ENCODE measurements at regions not wholly inside any gene's neighbourhood (a gene's known extent, or its start where the extent isn't known, plus 50 kb on each side); places are given as distances from the start of the nearest gene placed in this dataset.

- DNase-seq: no peak
- TF ChIP-seq POLR2A (IDR thresholded peaks at IDR 0.05; ENCODE audit: low read length): no peak
- no peak for TF ChIP-seq GATA1 (IDR thresholded peaks at IDR 0.05; ENCODE audit: low read depth, low read length)
Measured at GRCh38 chr13:70386919-70387318, 278.7 kb upstream of the KLHL1 start.

- TF ChIP-seq GATA1 (IDR thresholded peaks at IDR 0.05; ENCODE audit: low read depth, low read length) (no peak), POLR2A (IDR thresholded peaks at IDR 0.05; ENCODE audit: low read length) (no peak)
- DNase-seq: no peak
Measured at GRCh38 chr13:70385852-70386251, 277.6 kb upstream of the KLHL1 start.

GRCh38 chr13:70384156-70384555, 275.9 kb upstream of the KLHL1 start:
- TF ChIP-seq POLR2A (IDR thresholded peaks at IDR 0.05; ENCODE audit: low read length) (no peak), GATA1 (IDR thresholded peaks at IDR 0.05; ENCODE audit: low read depth, low read length) (no peak)
- no peak for DNase-seq

GRCh38 chr13:70380809-70381208, 272.6 kb upstream of the KLHL1 start:
- TF ChIP-seq GATA1 (IDR thresholded peaks at IDR 0.05; ENCODE audit: low read depth, low read length) (no peak), POLR2A (IDR thresholded peaks at IDR 0.05; ENCODE audit: low read length) (no peak)

GRCh38 chr13:70375718-70376117, 267.5 kb upstream of the KLHL1 start:
- peak; percentile 2 to 25 for DNase-seq
- TF ChIP-seq GATA1 (IDR thresholded peaks at IDR 0.05; ENCODE audit: low read depth, low read length) (no peak), POLR2A (IDR thresholded peaks at IDR 0.05; ENCODE audit: low read length) (no peak)

More at GRCh38 chr13:70380809-70381208, 272.6 kb upstream of the KLHL1 start:
- no peak for DNase-seq

GRCh38 chr13:70370924-70371323, 262.7 kb upstream of the KLHL1 start:
- TF ChIP-seq GATA1 (IDR thresholded peaks at IDR 0.05; ENCODE audit: low read depth, low read length): no peak
- TF ChIP-seq POLR2A (IDR thresholded peaks at IDR 0.05; ENCODE audit: low read length): no peak
- no peak for DNase-seq

- no peak for TF ChIP-seq POLR2A (IDR thresholded peaks at IDR 0.05; ENCODE audit: low read length)
- TF ChIP-seq GATA1 (IDR thresholded peaks at IDR 0.05; ENCODE audit: low read depth, low read length): no peak
- no peak for DNase-seq
Measured at GRCh38 chr13:70366720-70367119, 258.5 kb upstream of the KLHL1 start.

GRCh38 chr13:70363991-70364390, 255.7 kb upstream of the KLHL1 start:
- DNase-seq: no peak
- TF ChIP-seq POLR2A (IDR thresholded peaks at IDR 0.05; ENCODE audit: low read length): no peak
- TF ChIP-seq GATA1 (IDR thresholded peaks at IDR 0.05; ENCODE audit: low read depth, low read length): no peak

- DNase-seq: no peak
- TF ChIP-seq POLR2A (IDR thresholded peaks at IDR 0.05; ENCODE audit: low read length): no peak
- no peak for TF ChIP-seq GATA1 (IDR thresholded peaks at IDR 0.05; ENCODE audit: low read depth, low read length)
Measured at GRCh38 chr13:70362820-70363570, 254.7 kb upstream of the KLHL1 start.

GRCh38 chr13:70357031-70357430, 248.8 kb upstream of the KLHL1 start:
- TF ChIP-seq POLR2A (IDR thresholded peaks at IDR 0.05; ENCODE audit: low read length): no peak
- no peak for TF ChIP-seq GATA1 (IDR thresholded peaks at IDR 0.05; ENCODE audit: low read depth, low read length)
- no peak for DNase-seq

GRCh38 chr13:70353096-70353495, 244.8 kb upstream of the KLHL1 start:
- no peak for TF ChIP-seq GATA1 (IDR thresholded peaks at IDR 0.05; ENCODE audit: low read depth, low read length)
- no peak for TF ChIP-seq POLR2A (IDR thresholded peaks at IDR 0.05; ENCODE audit: low read length)

GRCh38 chr13:70347947-70348620, 239.8 kb upstream of the KLHL1 start:
- no peak for TF ChIP-seq GATA1 (IDR thresholded peaks at IDR 0.05; ENCODE audit: low read depth, low read length)

More at GRCh38 chr13:70353096-70353495, 244.8 kb upstream of the KLHL1 start:
- no peak for DNase-seq

GRCh38 chr13:70339738-70340137, 231.5 kb upstream of the KLHL1 start:
- DNase-seq: no peak
- no peak for TF ChIP-seq GATA1 (IDR thresholded peaks at IDR 0.05; ENCODE audit: low read depth, low read length)
- no peak for TF ChIP-seq POLR2A (IDR thresholded peaks at IDR 0.05; ENCODE audit: low read length)

More at GRCh38 chr13:70347947-70348620, 239.8 kb upstream of the KLHL1 start:
- no peak for DNase-seq

- no peak for DNase-seq
- TF ChIP-seq POLR2A (IDR thresholded peaks at IDR 0.05; ENCODE audit: low read length): no peak
- TF ChIP-seq GATA1 (IDR thresholded peaks at IDR 0.05; ENCODE audit: low read depth, low read length): no peak
Measured at GRCh38 chr13:70338609-70339008, 230.4 kb upstream of the KLHL1 start.

GRCh38 chr13:70336866-70337265, 228.6 kb upstream of the KLHL1 start:
- DNase-seq: no peak
- TF ChIP-seq POLR2A (IDR thresholded peaks at IDR 0.05; ENCODE audit: low read length): no peak
- TF ChIP-seq GATA1 (IDR thresholded peaks at IDR 0.05; ENCODE audit: low read depth, low read length): no peak

All from erythroblast (primary cell).